Astrocyte (in vitro differentiated cells and primary cell): ENCODE measurements at regions not wholly inside any gene's neighbourhood (a gene's known extent, or its start where the extent isn't known, plus 50 kb on each side); places are given as distances from the start of the nearest gene placed in this dataset.
"Not testable (repeated sequence)": the region's sequence is repeated elsewhere in the genome, so short reads cannot be mapped to it uniquely, and the experiment has no call there.

Experiments
- DNase-seq: peaks from one replicate; pipeline ENCODE4 v3.0.0-alpha.2; 2010; ENCODE audit warnings: low read depth
- FAIRE-seq: peaks from 2 replicates; lab custom pipeline; 2011; peaks lifted over from hg19 to GRCh38; lab: Jason Lieb, UNC
- H2AFZ ChIP-seq: 2 replicates; pipeline ENCODE4 v1.6.0; 2012; ENCODE audit warnings: low read depth, low read length, inconsistent platforms
- H3K27ac ChIP-seq: 2 replicates; pipeline ENCODE4 v1.5.1; 2011; ENCODE audit warnings: low read depth, low read length, inconsistent platforms
- H3K27me3 ChIP-seq: 2 replicates; pipeline ENCODE4 v1.6.0; 2011; ENCODE audit warnings: low read length, inconsistent platforms; ENCODE audit not compliant: insufficient read depth
- H3K36me3 ChIP-seq: 2 replicates; pipeline ENCODE4 v1.5.1; 2011; ENCODE audit warnings: low read length, inconsistent platforms; ENCODE audit not compliant: insufficient read depth
- H3K4me1 ChIP-seq: 2 replicates; pipeline ENCODE4 v1.5.1; 2011; ENCODE audit warnings: low read length, inconsistent platforms; ENCODE audit not compliant: insufficient read depth
- H3K4me2 ChIP-seq: 2 replicates; pipeline ENCODE4 v1.6.0; 2012; ENCODE audit warnings: low read length, inconsistent platforms
- H3K4me3 ChIP-seq: 2 replicates; pipeline ENCODE4 v1.5.1; 2011; ENCODE audit warnings: low read depth, mild to moderate bottlenecking, low read length, inconsistent platforms; ENCODE audit not compliant: insufficient read depth
- H3K79me2 ChIP-seq: 2 replicates; pipeline ENCODE4 v1.6.0; 2012; ENCODE audit warnings: mild to moderate bottlenecking, low read length, inconsistent platforms; ENCODE audit not compliant: insufficient read depth
- H3K9ac ChIP-seq: 2 replicates; pipeline ENCODE4 v1.6.0; 2012; ENCODE audit warnings: mild to moderate bottlenecking, low read length, inconsistent platforms
- H3K9me3 ChIP-seq: 2 replicates; pipeline ENCODE4 v1.5.1; 2012; ENCODE audit warnings: low read depth, mild to moderate bottlenecking, low read length, inconsistent platforms; ENCODE audit not compliant: insufficient read depth
- H4K20me1 ChIP-seq: 2 replicates; pipeline ENCODE4 v1.6.0; 2012; ENCODE audit warnings: low read length, inconsistent platforms; ENCODE audit not compliant: insufficient read depth
- H3K27ac Mint-ChIP-seq: one replicate; pipeline ENCODE4 v1.8.0; 2021; ENCODE audit warnings: mild to moderate bottlenecking, mixed read lengths; ENCODE audit not compliant: unreplicated experiment
- H3K27me3 Mint-ChIP-seq: one replicate; pipeline ENCODE4 v1.8.0; 2021; ENCODE audit warnings: low read depth, mixed read lengths; ENCODE audit not compliant: unreplicated experiment
- H3K36me3 Mint-ChIP-seq: one replicate; pipeline ENCODE4 v1.8.0; 2021; ENCODE audit warnings: low read depth, mixed read lengths; ENCODE audit not compliant: unreplicated experiment
- H3K4me1 Mint-ChIP-seq: one replicate; pipeline ENCODE4 v1.8.0; 2021; ENCODE audit warnings: low read depth, mixed read lengths; ENCODE audit not compliant: unreplicated experiment
- H3K4me3 Mint-ChIP-seq: one replicate; pipeline ENCODE4 v1.8.0; 2021; ENCODE audit warnings: mild to moderate bottlenecking, moderate library complexity, mixed read lengths; ENCODE audit not compliant: unreplicated experiment
- H3K9me3 Mint-ChIP-seq: one replicate; pipeline ENCODE4 v1.8.0; 2021; ENCODE audit warnings: mild to moderate bottlenecking, mixed read lengths; ENCODE audit not compliant: unreplicated experiment
- EZH2 ChIP-seq: IDR thresholded peaks from 2 replicates; pipeline ENCODE4 v1.6.1; 2012; ENCODE audit warnings: mild to moderate bottlenecking, low read length, inconsistent platforms; ENCODE audit not compliant: insufficient read depth
- TF ChIP-seq, protein P1 (sequence below): IDR thresholded peaks from 2 replicates; pipeline ENCODE4 v1.5.1; 2011; ENCODE audit warnings: low read depth, mild to moderate bottlenecking, inconsistent platforms, low read length, moderate library complexity; ENCODE audit not compliant: insufficient read depth

DNA sequence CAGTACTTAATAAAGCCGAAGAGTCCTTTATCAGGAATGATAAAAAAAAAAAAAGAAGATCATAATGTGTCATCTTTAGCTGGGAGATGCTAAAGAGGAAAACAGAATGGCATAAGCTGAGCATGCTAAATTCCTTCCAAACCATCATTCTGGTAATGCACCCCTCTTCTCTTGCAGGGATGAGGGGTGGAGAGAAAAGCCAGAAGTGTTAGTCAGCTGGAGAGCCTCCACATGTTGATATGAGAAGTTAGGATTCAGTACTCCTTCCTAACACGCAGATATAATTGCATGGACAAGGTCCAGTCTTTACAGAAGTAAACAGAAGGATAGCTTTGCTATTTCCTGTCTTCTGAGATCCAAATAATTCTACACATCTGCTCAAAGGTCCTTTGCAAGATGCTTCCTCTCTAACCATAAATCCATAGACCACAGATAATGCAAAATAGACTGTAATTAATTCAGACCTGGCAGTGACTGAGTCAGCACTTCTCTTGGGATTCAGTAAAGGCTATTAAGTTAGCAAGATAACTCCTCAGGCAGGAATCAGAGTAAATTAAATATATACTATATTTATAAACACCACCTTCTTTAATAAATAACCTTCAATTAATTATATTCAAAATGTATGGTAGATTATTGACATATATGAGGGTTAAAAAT, 930.0 kb upstream of the KLHL29 start:
- FAIRE-seq: no peak
- no peak overlapping the region for H3K27ac Mint-ChIP-seq
- Histone ChIP-seq H3K9me3 (no peaks in the 10 kb centered on the region), H3K4me3 (no peak overlapping the region), H3K36me3 (no peaks in the 10 kb centered on the region), H3K4me2 (no peak overlapping the region), H3K4me1 (no peaks in the 10 kb centered on the region), H3K79me2 (no peaks in the 10 kb centered on the region), H3K9ac (no peak overlapping the region), H3K27ac (no peak overlapping the region), H2AFZ (no peak overlapping the region), H3K27me3 (no peaks in the 10 kb centered on the region), H4K20me1 (no peaks in the 10 kb centered on the region)
- H3K4me1 Mint-ChIP-seq: no peaks in the 10 kb centered on the region
- H3K27me3 Mint-ChIP-seq: no peaks in the 10 kb centered on the region
- H3K36me3 Mint-ChIP-seq: no peaks in the 10 kb centered on the region
- no peak overlapping the region for H3K4me3 Mint-ChIP-seq
- no peak for TF ChIP-seq EZH2
- TF ChIP-seq, protein P1, sequence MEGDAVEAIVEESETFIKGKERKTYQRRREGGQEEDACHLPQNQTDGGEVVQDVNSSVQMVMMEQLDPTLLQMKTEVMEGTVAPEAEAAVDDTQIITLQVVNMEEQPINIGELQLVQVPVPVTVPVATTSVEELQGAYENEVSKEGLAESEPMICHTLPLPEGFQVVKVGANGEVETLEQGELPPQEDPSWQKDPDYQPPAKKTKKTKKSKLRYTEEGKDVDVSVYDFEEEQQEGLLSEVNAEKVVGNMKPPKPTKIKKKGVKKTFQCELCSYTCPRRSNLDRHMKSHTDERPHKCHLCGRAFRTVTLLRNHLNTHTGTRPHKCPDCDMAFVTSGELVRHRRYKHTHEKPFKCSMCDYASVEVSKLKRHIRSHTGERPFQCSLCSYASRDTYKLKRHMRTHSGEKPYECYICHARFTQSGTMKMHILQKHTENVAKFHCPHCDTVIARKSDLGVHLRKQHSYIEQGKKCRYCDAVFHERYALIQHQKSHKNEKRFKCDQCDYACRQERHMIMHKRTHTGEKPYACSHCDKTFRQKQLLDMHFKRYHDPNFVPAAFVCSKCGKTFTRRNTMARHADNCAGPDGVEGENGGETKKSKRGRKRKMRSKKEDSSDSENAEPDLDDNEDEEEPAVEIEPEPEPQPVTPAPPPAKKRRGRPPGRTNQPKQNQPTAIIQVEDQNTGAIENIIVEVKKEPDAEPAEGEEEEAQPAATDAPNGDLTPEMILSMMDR: no peak
- no peaks in the 10 kb centered on the region for H3K9me3 Mint-ChIP-seq
- DNase-seq: no peak

DNA sequence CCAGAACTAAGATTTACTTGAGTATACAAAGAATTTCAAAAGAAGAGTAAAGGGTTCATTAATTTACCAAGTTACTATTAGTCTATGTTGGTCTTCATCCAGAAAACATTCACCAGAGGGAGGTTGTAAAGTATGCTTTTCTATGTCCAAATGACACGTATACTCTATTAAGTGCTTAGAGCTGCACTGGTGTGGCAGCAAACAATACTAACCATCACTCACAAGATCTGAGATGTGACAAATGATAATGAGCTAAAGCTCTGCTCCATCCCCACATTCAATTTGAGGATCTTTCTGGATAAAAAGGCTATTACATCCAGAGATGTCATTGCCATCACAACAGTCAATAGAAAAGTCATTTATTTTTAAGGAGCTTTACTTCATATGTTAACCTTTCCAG, 926.5 kb upstream of the KLHL29 start:
- Histone ChIP-seq H3K9me3 (no peaks in the 10 kb centered on the region), H4K20me1 (no peaks in the 10 kb centered on the region), H3K36me3 (no peaks in the 10 kb centered on the region), H2AFZ (no peak overlapping the region), H3K27me3 (no peaks in the 10 kb centered on the region), H3K27ac (no peak overlapping the region), H3K4me1 (no peaks in the 10 kb centered on the region), H3K4me2 (no peak overlapping the region), H3K79me2 (no peaks in the 10 kb centered on the region), H3K9ac (no peak overlapping the region), H3K4me3 (no peak overlapping the region)
- no peaks in the 10 kb centered on the region for H3K9me3 Mint-ChIP-seq
- H3K4me1 Mint-ChIP-seq: peaks cover 9% of the 10 kb centered on the region
- FAIRE-seq (no peak), DNase-seq (no peak)
- no peaks in the 10 kb centered on the region for H3K36me3 Mint-ChIP-seq
- TF ChIP-seq EZH2: no peak
- TF ChIP-seq, protein P1: no peak
- H3K27me3 Mint-ChIP-seq: no peaks in the 10 kb centered on the region
- H3K27ac Mint-ChIP-seq: no peak overlapping the region
- no peak overlapping the region for H3K4me3 Mint-ChIP-seq

DNA sequence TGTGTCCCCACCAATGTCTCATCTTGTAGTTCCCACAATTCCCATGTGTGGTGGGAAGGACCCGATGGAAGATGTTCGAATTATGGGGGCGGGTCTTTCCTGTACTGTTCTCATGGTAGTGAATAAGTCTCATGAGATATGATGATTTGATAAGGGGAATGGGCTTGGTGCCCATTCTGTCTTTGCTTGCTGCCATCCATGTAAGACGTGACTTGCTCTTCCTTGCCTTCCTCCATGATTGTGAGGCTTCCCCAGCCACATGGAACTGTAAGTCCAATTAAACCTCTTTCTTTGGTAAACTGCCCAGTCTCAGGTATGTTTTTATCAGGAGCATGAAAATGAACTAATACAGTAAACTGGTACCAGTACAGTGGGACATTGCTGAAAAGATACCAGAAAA, 909.9 kb upstream of the KLHL29 start:
- not testable (repeated sequence) for FAIRE-seq, H3K27ac Mint-ChIP-seq, H3K27me3 Mint-ChIP-seq, DNase-seq, H3K36me3 Mint-ChIP-seq, H4K20me1 ChIP-seq, H3K27me3 ChIP-seq, H3K4me1 ChIP-seq, H3K9ac ChIP-seq, H3K9me3 ChIP-seq, H3K36me3 ChIP-seq, H2AFZ ChIP-seq, H3K4me3 ChIP-seq, H3K4me3 Mint-ChIP-seq, H3K4me1 Mint-ChIP-seq, H3K79me2 ChIP-seq, H3K9me3 Mint-ChIP-seq, H3K4me2 ChIP-seq, H3K27ac ChIP-seq
